Left lung (tissue), 4 donors: ENCODE measurements at regions not wholly inside any gene's neighbourhood (a gene's known extent, or its start where the extent isn't known, plus 50 kb on each side); places are given as distances from the start of the nearest gene placed in this dataset.

Source experiments
- ATAC-seq: fragments of 200-7000 bp; cut with Tn5 transposase; one replicate; pipeline ENCODE4 v1.9.1; 2020; ENCODE audit warnings: moderate library complexity
- DNase-seq, 4 donors: peaks; one replicate each; pipeline ENCODE4 v3.0.0-alpha.2; 2013 to 2020
- H3K27ac ChIP-seq, 2 donors: fragments of 200-600 bp; sonication (generic) in 1 of 2; one replicate each; pipeline versions ENCODE4 v1.5.0 to v1.8.0; 2020 to 2021
- H3K27me3 ChIP-seq, 2 donors: fragments of 200-600 bp; sonication (generic) in 1 of 2; one replicate each; pipeline versions ENCODE4 v1.5.0 to v1.8.0; 2020 to 2021
- H3K36me3 ChIP-seq, 2 donors: fragments of 200-600 bp; sonication (generic) in 1 of 2; one replicate each; pipeline versions ENCODE4 v1.5.0 to v1.8.0; 2020 to 2021
- H3K4me1 ChIP-seq, 2 donors: fragments of 200-600 bp; one replicate each; pipeline ENCODE4 v1.8.0; 2021
- H3K4me3 ChIP-seq, 2 donors: fragments of 200-600 bp; sonication (generic) in 1 of 2; one replicate each; pipeline versions ENCODE4 v1.5.0 to v1.8.0; 2020 to 2021; ENCODE audit warnings: mild to moderate bottlenecking in 1 of 2
- H3K9me3 ChIP-seq, 2 donors: fragments of 200-600 bp; sonication (generic) in 1 of 2; one replicate each; pipeline versions ENCODE4 v1.5.0 to v1.8.0; 2020 to 2021
- intact Hi-C, 2 donors: fragments of 100-400 bp; cut with DNase I; formaldehyde crosslinking; loops; one replicate each; pipeline versions ENCODE4 v1.11.2 to v1.14.2; 2022
- TF ChIP-seq, protein P1 (sequence below), 2 donors: fragments of 200-600 bp; sonication (generic) in 1 of 2; IDR thresholded peaks; one replicate each; pipeline versions ENCODE4 v1.5.0 to v1.8.0; 2021; ENCODE audit warnings: antibody characterized with exemption in 2 of 2
- donor health status: DM: no; HTN: yes; CAD: no.
- donor health status: DM: no; HTN: no; CAD: no.

DNA sequence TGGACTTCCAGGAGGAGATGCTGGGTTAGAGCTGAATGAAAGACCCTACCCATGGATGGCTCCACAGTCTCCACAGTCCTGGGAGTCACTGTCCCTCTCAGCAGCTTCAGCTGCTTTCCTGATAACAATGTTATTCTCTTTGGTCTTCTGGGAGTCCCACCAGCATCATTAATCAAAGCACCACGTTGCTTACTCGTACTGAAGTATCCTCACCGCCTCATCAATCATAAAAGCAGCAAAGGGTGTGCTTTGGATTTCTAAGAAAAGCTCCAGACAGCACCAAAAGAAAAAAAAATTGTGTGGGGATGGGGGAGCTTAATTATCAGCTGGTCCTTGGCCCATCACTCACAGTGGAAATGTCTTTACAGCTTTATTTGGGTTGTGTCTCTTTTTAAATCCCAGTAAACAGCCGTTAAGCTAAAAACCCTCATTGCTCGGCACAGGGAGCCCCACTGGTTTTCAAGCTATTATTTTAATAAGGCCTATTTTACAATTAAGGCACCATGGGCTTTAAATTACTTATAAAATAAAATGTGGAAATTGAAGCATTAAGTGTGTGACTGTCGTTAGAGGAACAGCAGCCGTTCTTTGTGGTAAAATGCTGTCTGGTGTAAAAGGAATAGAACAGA, 538.0 kb downstream of the EBF1 start:
- DNase-seq (no peak), ATAC-seq (no peak)
- Histone ChIP-seq H3K27me3 (no peaks in the 10 kb centered on the region), H3K4me3 (no peak overlapping the region), H3K36me3 (no peaks in the 10 kb centered on the region), H3K4me1 (no peaks in the 10 kb centered on the region), H3K9me3 (no peaks in the 10 kb centered on the region), H3K27ac (no peak overlapping the region)
- TF ChIP-seq, protein P1, sequence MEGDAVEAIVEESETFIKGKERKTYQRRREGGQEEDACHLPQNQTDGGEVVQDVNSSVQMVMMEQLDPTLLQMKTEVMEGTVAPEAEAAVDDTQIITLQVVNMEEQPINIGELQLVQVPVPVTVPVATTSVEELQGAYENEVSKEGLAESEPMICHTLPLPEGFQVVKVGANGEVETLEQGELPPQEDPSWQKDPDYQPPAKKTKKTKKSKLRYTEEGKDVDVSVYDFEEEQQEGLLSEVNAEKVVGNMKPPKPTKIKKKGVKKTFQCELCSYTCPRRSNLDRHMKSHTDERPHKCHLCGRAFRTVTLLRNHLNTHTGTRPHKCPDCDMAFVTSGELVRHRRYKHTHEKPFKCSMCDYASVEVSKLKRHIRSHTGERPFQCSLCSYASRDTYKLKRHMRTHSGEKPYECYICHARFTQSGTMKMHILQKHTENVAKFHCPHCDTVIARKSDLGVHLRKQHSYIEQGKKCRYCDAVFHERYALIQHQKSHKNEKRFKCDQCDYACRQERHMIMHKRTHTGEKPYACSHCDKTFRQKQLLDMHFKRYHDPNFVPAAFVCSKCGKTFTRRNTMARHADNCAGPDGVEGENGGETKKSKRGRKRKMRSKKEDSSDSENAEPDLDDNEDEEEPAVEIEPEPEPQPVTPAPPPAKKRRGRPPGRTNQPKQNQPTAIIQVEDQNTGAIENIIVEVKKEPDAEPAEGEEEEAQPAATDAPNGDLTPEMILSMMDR (IDR thresholded peaks at IDR 0.05): no peak
- intact Hi-C loops: no loop called here

DNA sequence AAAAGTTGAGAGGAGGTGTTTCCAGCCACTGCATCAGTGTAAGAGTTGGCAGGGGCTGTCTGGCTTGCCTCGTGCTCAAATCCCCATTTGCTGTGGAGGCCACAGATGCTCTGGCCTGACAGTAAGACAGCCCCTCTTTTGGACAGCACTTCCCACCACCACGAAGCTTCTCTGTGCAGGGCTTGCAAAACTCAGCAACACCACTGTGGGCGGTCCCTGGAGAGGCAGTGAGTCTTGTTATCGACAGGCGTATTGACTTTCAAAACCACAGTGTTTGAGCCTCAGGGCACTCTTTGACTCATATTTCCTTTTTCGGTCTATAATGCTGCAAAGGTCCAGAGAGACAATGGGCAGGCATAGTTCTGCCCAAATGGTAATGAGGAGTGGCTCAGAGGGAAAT, 539.5 kb downstream of the EBF1 start:
- Histone ChIP-seq H3K4me3 (no peak overlapping the region), H3K27me3 (no peaks in the 10 kb centered on the region), H3K4me1 (no peaks in the 10 kb centered on the region), H3K9me3 (no peaks in the 10 kb centered on the region), H3K36me3 (no peaks in the 10 kb centered on the region), H3K27ac (no peak overlapping the region)
- ATAC-seq (no peak), DNase-seq (no peak)
- TF ChIP-seq, protein P1 (IDR thresholded peaks at IDR 0.05): no peak
- intact Hi-C loops: no loop called here

DNA sequence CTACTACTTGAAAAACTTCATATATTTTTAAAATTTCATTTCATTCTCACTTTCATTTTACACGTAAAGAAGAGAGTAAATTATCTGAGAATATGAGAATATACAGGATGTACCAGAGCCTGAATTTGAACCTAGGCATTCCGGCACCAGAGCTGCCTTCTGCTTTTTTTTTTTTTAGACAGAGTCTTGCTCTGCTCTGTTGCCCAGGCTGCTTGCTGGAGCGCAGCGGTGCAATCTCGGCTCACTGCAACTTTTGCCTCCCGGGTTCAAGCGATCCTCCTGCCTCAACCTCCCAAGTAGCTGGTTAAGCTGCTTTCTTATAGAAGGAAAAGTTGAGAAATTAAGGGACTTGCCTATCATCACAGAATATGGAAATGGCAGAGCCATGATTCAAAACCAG, 540.1 kb downstream of the EBF1 start:
- TF ChIP-seq, protein P1 (IDR thresholded peaks at IDR 0.05): no peak
- ATAC-seq (no peak), DNase-seq (no peak)
- Histone ChIP-seq H3K27ac (no peak overlapping the region), H3K27me3 (no peaks in the 10 kb centered on the region), H3K36me3 (no peaks in the 10 kb centered on the region), H3K4me1 (no peaks in the 10 kb centered on the region), H3K9me3 (no peaks in the 10 kb centered on the region), H3K4me3 (no peak overlapping the region)
- intact Hi-C loops: no loop called here

DNA sequence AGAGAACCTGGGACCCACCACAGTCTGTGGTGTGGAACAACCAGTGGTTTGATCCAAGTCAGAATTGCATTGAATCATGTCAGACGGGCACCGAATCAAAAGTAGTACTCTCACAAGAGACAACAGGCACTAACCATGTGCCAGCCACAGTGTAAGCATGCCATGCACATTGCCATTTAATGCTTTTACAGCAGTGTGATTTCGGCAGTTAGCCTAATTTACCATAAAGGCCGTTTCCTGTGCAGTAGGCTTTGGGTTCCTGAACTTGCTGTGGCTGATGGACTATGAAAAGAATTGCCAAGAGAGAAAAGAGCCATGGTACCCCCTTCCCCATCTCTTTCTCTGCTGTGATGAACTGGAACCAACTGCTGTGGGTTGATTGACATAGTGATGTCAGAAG, 540.6 kb downstream of the EBF1 start:
- Histone ChIP-seq H3K4me1 (no peaks in the 10 kb centered on the region), H3K9me3 (no peaks in the 10 kb centered on the region), H3K36me3 (no peaks in the 10 kb centered on the region), H3K4me3 (no peak overlapping the region), H3K27me3 (no peaks in the 10 kb centered on the region), H3K27ac (no peak overlapping the region)
- no peak for ATAC-seq
- no peak for DNase-seq
- TF ChIP-seq, protein P1 (IDR thresholded peaks at IDR 0.05): no peak
- intact Hi-C loops: no loop called here

DNA sequence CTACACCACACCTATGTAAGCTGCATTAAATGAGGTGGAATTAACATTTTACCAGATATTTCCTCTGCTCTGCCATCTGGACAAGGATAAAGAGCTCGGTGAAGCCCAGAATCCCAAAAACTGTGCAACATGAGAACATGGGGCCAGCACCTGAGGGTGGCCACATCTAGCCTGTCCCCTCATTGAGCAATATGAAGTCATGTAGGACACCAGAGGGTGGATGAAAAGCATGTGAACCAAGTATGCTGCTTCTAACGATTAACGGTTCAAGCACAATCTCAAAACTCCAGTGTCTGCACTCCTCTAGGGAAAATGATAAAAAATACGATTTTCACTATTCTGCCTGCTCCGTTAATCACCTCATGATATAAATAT, 545.8 kb downstream of the EBF1 start:
- intact Hi-C loops: no loop called here
- H3K36me3 ChIP-seq: no peaks in the 10 kb centered on the region
- no peak for ATAC-seq
- DNase-seq: no peak
- no peaks in the 10 kb centered on the region for H3K4me1 ChIP-seq
- H3K4me3 ChIP-seq: no peak overlapping the region
- no peaks in the 10 kb centered on the region for H3K27me3 ChIP-seq
- no peaks in the 10 kb centered on the region for H3K9me3 ChIP-seq
- TF ChIP-seq, protein P1 (IDR thresholded peaks at IDR 0.05): no peak
- H3K27ac ChIP-seq: no peak overlapping the region
